ENCODE measurements at regions not wholly inside any gene's neighbourhood (a gene's known extent, or its start where the extent isn't known, plus 50 kb on each side); places are given as distances from the start of the nearest gene placed in this dataset.

- Histone ChIP-seq H4K20me1 (replicated peaks; ENCODE audit: control insufficient read depth, extremely low read depth, insufficient read depth, low read length) (no peaks in the 10 kb centered on the region), H3K4me2 (ENCODE audit: insufficient read depth, low read length) (no peak overlapping the region), H3K27ac (ENCODE audit: insufficient read depth, low read depth, low read length) (no peak overlapping the region), H3K4me3 (replicated peaks in 1 of 3; ENCODE audit: insufficient read depth in 1 of 3, low read depth in 1 of 3, low read length in 3 of 3) (no peak overlapping the region), H3K27me3 (ENCODE audit: control insufficient read depth in 2 of 2, insufficient read depth in 2 of 2, low read length in 2 of 2) (no peaks in the 10 kb centered on the region), H3K79me2 (ENCODE audit: control insufficient read depth, insufficient read depth, low read length) (no peaks in the 10 kb centered on the region), H3K36me3 (ENCODE audit: control insufficient read depth in 2 of 2, extremely low read depth in 1 of 2, insufficient read depth in 2 of 2, low read length in 2 of 2) (no peaks in the 10 kb centered on the region), H2AFZ (ENCODE audit: low read depth, low read length) (no peak overlapping the region), H3K9me3 (replicated peaks; ENCODE audit: control insufficient read depth, insufficient read depth, low read length) (no peaks in the 10 kb centered on the region), H3K4me1 (ENCODE audit: control insufficient read depth, extremely low read depth, insufficient read depth, low read length) (no peaks in the 10 kb centered on the region), H3K9me1 (replicated peaks; ENCODE audit: control insufficient read depth, extremely low read depth, insufficient read depth, low read length) (no peaks in the 10 kb centered on the region), H3K9ac (replicated peaks; ENCODE audit: extremely low read depth, insufficient read depth, low read length) (no peak overlapping the region)
- dilution Hi-C loops (cut with MboI; ENCODE audit: extremely low pct_ligation_motif_present, low sequenced_read_pairs), result no loop called here
- TF ChIP-seq POLR2A (IDR thresholded peaks at IDR 0.05; ENCODE audit: low read depth, low read length) (no peak), GATA2 (IDR thresholded peaks at IDR 0.05; ENCODE audit: insufficient read depth, insufficient read length, low read depth, low read length) (no peak), POLR2AphosphoS5 (IDR thresholded peaks at IDR 0.05; ENCODE audit: insufficient read depth, low read depth, low read length) (no peak), FOS (IDR thresholded peaks at IDR 0.05; ENCODE audit: borderline replicate concordance, insufficient read depth, low read length) (no peak), MAX (IDR thresholded peaks at IDR 0.05; ENCODE audit: insufficient read depth, insufficient read length) (no peak)
- intact Hi-C loops (cut with micrococcal nuclease), result no loop called here
- no TSS peak for BruUV-seq (replicated peaks)
- DNase-seq (ENCODE audit: low read depth, low spot score) (no peak), FAIRE-seq (no peak)
- POLR2A ChIA-PET, result no interaction called here
- CTCF ChIA-PET, result no interaction called here
Measured at GRCh38 chr7:136698977-136699376, 169.5 kb upstream of the CHRM2 start.

- Histone ChIP-seq H3K4me3 (replicated peaks in 1 of 3; ENCODE audit: insufficient read depth in 1 of 3, low read depth in 1 of 3, low read length in 3 of 3) (no peak overlapping the region), H3K36me3 (ENCODE audit: control insufficient read depth in 2 of 2, extremely low read depth in 1 of 2, insufficient read depth in 2 of 2, low read length in 2 of 2) (no peaks in the 10 kb centered on the region), H2AFZ (ENCODE audit: low read depth, low read length) (no peak overlapping the region), H3K4me2 (ENCODE audit: insufficient read depth, low read length) (no peak overlapping the region), H3K4me1 (ENCODE audit: control insufficient read depth, extremely low read depth, insufficient read depth, low read length) (no peaks in the 10 kb centered on the region), H3K27ac (ENCODE audit: insufficient read depth, low read depth, low read length) (no peak overlapping the region), H3K9me3 (replicated peaks; ENCODE audit: control insufficient read depth, insufficient read depth, low read length) (no peaks in the 10 kb centered on the region), H3K27me3 (ENCODE audit: control insufficient read depth in 2 of 2, insufficient read depth in 2 of 2, low read length in 2 of 2) (no peaks in the 10 kb centered on the region), H3K9ac (replicated peaks; ENCODE audit: extremely low read depth, insufficient read depth, low read length) (no peak overlapping the region), H3K79me2 (ENCODE audit: control insufficient read depth, insufficient read depth, low read length) (no peaks in the 10 kb centered on the region), H3K9me1 (replicated peaks; ENCODE audit: control insufficient read depth, extremely low read depth, insufficient read depth, low read length) (no peaks in the 10 kb centered on the region), H4K20me1 (replicated peaks; ENCODE audit: control insufficient read depth, extremely low read depth, insufficient read depth, low read length) (no peaks in the 10 kb centered on the region)
- intact Hi-C loops (cut with micrococcal nuclease), result no loop called here
- no peak for DNase-seq (ENCODE audit: low read depth, low spot score)
- TF ChIP-seq MAX (IDR thresholded peaks at IDR 0.05; ENCODE audit: insufficient read depth, insufficient read length) (no peak), POLR2AphosphoS5 (IDR thresholded peaks at IDR 0.05; ENCODE audit: insufficient read depth, low read depth, low read length) (no peak), JUN (IDR thresholded peaks at IDR 0.05; ENCODE audit: borderline replicate concordance, insufficient read depth, insufficient read length, low read depth) (no peak), CTCF (IDR thresholded peaks at IDR 0.05; ENCODE audit: extremely low read depth in 1 of 2, insufficient read depth in 1 of 2, low read depth in 1 of 2, low read length in 2 of 2) (no peak), POLR2A (IDR thresholded peaks at IDR 0.05; ENCODE audit: low read depth, low read length) (no peak), GATA2 (IDR thresholded peaks at IDR 0.05; ENCODE audit: insufficient read depth, insufficient read length, low read depth, low read length) (no peak)
- ChIA-PET POLR2A (no interaction called here), CTCF (no interaction called here)
- FAIRE-seq, result no peak
- no TSS peak for BruUV-seq (replicated peaks)
- dilution Hi-C loops (cut with MboI; ENCODE audit: extremely low pct_ligation_motif_present, low sequenced_read_pairs), result no loop called here
Measured at GRCh38 chr7:136698231-136698630, 170.2 kb upstream of the CHRM2 start.

Measured in endothelial cell of umbilical vein (primary cell).